Suprapubic skin (tissue), 4 donors: ENCODE measurements at regions not wholly inside any gene's neighbourhood (a gene's known extent, or its start where the extent isn't known, plus 50 kb on each side); places are given as distances from the start of the nearest gene placed in this dataset.

Experiments used
- CTCF ChIP-seq, 2 donors: fragments of 200-600 bp in 1 of 2; fragments of 450-650 bp in 1 of 2; sonication (generic) in 1 of 2; IDR thresholded peaks; one replicate each; pipeline ENCODE4 v1.5.1; 2016 to 2019; ENCODE audit warnings: antibody characterized with exemption in 2 of 2, mild to moderate bottlenecking in 1 of 2, moderate library complexity in 1 of 2
- EP300 ChIP-seq: sonication (generic); formaldehyde crosslinking; IDR thresholded peaks from one replicate; pipeline ENCODE4 v1.6.1; 2017; ENCODE audit warnings: antibody characterized with exemption
- POLR2A ChIP-seq, 2 donors: fragments of 450-650 bp; IDR thresholded peaks; one replicate each; pipeline ENCODE4 v1.6.1; 2017; ENCODE audit warnings: antibody characterized with exemption in 2 of 2, mild to moderate bottlenecking in 2 of 2, moderate library complexity in 2 of 2
- POLR2AphosphoS5 ChIP-seq, 3 donors: sonication (generic); formaldehyde crosslinking; IDR thresholded peaks; one replicate each; pipeline ENCODE4 v1.6.1; 2017; ENCODE audit warnings: antibody characterized with exemption in 3 of 3

- TF ChIP-seq POLR2A (IDR thresholded peaks at IDR 0.05) (no peak), CTCF (IDR thresholded peaks at IDR 0.05) (no peak), POLR2AphosphoS5 (IDR thresholded peaks at IDR 0.05) (no peak), EP300 (no peak)
Observed at GRCh38 chr7:34596887-34597286, 61.1 kb upstream of the NPSR1 start.
